GM21723 (cell line): ENCODE measurements at regions not wholly inside any gene's neighbourhood (a gene's known extent, or its start where the extent isn't known, plus 50 kb on each side); places are given as distances from the start of the nearest gene placed in this dataset.

Experiments used
- ATAC-seq: cut with Tn5 transposase; IDR thresholded peaks from one replicate; pipeline ENCODE4 v1.9.1; 2021; ENCODE audit warnings: mild to moderate bottlenecking, moderate library complexity; ENCODE audit not compliant: unreplicated experiment

DNA sequence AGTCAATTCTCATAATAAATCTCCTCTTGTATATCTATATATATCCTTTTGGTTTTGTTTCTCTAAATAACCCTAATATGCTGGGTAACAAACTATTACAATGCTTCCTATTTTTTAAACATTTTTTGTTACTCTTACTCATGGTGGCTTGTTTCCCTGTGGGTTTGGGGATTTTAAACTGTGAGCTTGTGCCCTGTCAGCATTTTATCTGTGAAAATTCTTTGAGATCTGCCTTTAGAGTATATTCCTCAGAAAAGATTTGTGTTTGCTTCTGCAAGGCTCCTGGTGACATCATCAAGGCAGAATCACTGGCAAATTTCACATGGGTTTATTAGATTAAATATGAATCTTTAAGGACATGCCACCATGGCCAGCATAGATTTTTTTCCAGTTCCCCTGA, 273.6 kb downstream of the LRFN2 start:
- no peak for ATAC-seq

DNA sequence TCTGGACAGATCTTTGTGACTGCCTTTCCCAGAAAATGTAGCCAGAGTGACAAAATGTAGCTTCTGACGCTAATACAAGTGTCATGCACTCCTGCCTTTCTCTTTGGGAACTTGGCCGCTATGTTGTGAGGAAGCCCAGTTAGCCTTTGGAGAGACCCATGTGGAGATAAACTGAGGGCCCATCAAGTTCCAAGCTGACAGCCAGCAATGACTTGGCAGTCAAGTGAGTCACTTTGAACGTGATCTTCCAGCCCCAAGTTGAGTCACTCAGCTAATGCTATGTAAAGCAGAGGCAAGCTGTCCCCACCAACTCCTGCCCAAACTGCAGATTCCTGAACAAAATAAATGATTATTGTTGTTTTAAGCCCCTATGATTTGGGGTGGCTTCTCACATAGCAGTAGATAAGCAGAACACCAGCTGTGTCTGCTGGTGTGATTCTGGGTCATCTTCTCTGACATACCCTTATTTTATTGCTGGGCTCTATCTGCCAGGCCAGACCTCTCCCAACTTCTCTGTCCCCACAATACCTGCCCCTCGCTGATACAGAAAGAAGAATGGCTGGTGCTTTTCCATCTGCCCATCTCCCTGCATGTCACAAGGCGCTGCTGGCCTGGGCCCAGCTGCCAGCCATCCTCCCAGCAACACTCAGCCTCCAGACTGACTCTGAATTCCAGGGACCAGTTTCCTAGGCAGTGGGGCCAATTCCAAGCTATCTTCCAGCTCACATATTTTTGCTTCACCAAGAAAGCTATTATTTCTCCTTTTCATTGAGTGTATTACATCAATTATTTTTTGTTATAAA, 274.8 kb downstream of the LRFN2 start:
- no peak for ATAC-seq

DNA sequence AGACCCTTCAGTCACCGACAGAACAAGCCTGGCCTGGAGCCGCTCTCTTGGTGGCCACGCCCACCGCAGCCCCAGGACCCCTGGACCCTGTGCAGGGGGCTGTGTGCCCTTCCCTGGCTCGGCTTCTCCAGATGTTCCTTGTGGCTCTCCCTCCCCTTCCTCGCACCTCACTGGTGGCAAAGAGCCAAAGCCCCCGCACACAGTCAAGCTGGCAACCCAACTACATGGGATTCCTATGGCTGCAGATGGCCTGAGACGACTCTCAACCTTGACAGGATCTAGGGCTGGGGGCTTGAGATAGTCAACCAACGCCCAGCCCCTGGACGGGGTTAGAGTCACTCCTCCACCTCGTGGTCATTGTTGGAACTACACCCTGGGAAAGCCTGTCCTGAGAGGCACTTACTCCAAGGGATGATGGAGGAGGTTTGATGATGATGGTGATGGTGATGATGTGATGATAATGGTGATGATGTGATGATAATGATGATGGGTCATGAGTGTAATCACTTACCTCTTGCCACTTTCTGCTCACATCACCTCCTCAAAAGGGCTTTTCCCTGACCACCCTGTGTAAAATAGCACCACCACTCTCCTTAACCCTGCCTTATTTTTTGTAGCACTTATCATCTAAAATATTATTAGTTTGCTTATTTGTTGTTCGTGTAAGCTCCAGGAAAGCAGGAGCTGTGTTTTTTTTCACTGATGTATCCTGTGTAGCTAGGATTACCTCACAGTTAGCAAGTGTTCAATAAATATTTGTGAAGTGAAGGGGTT, 278.4 kb downstream of the LRFN2 start:
- ATAC-seq, result no peak

DNA sequence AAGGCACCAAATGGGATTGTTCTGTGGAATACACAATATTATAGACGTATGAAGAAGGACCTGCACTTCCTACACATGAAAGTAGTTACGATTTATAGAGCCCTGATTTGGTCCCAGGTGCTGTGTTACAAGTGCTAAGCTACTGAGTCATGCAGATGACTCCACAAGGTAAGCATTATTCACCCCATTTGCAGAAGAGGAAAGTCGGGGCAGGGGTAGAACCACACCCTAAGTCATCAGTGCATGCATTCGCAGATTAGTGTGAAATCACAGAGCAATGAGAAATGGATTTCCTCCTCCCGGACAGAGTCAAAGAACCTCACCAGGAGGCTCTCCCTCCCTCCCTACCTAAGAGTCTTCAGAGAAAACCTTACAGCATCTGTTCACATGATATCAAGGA, 279.5 kb downstream of the LRFN2 start:
- ATAC-seq, result no peak

DNA sequence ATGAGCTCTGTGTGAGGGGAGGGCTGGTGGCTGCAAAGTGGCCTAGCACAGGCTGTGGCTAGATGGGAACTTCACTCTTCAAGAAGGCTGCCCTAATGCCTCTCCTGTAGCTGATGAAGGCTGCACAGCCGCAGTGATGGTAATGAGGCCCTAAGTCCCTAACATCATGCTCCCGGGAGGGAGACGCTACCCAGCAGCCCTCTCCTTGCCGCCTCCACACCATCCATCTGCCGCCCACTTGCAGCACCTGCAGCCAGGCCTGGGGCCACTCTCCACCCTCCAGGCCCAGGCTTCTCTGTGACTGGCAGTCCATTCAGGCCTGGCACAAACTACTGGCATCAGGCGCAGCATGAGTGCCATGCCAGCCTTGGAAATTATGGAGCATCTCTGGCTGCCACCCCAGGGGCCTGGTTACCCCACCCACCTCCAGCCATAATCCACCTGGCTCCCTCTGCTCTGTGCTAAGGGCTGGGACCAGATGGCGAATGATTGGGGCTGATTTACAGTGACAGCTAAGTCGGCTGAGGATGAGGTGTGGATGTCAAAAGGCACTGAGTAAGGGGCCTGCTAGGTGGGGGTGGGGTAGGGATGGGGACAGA, 284.2 kb downstream of the LRFN2 start:
- no peak for ATAC-seq

DNA sequence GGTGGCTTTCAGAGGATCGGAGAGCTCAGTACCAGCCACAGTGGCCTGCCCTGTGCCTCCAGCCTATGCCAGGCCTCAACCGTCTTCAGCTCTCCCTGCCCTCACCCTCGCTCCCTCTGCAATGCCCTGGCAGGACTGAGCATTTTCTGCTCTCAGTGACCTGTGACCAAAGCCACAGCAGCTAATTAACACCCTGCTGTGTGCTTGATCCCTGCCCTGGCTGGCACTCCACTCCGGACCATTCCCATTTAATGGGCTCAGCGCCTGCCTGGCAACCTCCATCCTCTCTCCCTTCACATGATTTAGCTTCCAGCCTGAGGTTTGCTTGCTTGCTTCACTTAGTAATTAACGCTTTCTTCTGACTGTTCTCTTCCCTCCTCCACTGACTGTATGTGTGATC, 287.5 kb downstream of the LRFN2 start:
- no peak for ATAC-seq

- ATAC-seq, result no peak
These were observed 289.0 kb downstream of the LRFN2 start for GRCh38 chr6:40298207-40298606.

DNA sequence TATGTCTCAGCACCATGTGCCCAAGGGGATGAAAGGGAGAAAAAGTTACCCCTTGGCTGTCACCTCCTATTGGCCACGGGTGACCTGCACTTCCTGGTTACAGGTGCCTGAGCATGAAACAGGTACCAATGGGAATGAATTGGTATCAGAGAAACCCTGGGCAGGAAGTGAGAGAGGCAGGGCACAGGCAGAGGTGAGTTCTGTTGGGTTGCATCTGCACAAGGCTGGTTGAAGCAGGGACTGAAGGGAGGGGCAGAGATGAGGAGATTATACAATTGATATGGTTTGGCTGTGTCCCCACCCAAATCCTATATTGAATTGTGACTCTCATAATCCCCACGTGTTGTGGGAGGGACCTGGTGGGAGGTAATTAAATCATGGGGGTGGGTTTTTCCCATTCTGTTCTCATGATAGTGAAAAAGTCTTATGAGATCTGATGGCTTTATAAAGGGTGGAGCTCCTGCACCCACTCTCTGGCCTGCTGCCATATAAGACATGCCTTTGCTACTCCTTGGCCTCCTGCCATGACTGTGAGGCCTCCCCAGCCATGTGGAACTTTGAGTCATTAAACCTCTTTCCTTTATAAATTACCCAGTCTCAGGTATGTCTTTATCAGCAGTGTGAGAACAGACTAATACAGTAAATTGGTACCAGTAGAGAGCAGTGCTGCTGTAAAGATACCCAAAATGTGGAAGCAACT, 291.8 kb downstream of the LRFN2 start:
- no peak for ATAC-seq

DNA sequence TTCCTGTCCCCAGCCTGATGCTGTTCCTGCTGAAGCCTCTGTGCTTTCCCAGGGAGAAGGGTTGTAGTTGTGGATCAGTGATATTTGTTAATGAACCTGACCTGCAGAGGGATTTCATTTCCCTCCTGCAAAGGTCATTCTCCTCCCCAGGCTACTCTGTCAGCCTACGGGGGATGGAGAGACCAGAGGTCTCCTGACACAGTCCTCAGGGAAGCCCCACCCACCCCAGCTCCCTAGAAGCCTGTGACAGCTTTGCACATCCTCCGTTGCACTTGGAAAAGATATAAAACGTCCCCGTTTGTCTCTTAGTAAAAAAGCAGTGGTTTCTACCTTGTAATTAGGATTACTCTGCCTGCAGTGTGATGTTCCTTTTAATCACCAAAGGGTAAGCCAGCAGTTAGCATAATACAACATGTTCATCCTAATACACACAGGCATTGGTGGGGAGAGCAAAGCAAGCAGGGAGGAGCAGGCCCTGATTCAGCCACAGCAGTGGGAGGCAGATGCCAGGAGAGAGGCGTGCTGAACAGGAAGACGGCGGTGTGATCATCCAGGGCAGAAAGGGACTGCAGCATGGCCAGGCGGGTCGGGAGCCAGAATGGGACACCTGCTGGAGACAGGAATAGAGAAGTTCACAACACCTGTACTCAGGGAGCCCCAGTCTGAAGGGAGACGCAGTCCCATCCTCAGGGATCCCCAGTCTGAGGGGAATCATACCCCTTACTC, 293.5 kb downstream of the LRFN2 start:
- no peak for ATAC-seq

- no peak for ATAC-seq
These were observed 294.1 kb downstream of the LRFN2 start for GRCh38 chr6:40293060-40293459.

GRCh38 chr6:40290816-40291215, 296.3 kb downstream of the LRFN2 start:
- no peak for ATAC-seq

- no peak for ATAC-seq
These were observed 298.2 kb downstream of the LRFN2 start for GRCh38 chr6:40288919-40289318.

DNA sequence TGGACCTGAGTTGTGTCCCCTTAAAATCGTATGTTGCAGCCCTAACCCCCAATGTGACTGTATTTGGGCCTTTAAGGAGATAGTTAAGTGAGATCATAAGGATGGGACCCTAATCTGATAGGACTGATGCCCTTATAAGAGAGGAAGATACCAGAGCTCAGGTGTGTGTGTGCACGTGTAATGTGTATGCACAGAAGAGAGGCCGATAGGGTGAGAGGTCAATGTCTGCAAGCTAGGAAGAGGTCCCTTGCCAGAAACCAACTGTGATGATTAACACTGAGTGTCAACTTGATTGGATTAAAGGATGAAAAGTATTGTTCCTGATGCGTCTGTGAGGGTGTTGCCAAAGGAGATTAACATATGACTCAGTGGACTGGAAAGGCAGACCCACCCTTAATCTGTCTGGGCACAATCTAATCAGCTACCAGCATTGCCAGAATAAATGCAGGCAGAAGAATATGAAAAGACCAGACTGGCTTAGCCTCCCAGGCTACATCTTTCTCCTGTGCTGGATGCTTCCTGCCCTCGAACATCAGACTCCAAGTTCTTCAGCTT, 299.8 kb downstream of the LRFN2 start:
- no peak for ATAC-seq

DNA sequence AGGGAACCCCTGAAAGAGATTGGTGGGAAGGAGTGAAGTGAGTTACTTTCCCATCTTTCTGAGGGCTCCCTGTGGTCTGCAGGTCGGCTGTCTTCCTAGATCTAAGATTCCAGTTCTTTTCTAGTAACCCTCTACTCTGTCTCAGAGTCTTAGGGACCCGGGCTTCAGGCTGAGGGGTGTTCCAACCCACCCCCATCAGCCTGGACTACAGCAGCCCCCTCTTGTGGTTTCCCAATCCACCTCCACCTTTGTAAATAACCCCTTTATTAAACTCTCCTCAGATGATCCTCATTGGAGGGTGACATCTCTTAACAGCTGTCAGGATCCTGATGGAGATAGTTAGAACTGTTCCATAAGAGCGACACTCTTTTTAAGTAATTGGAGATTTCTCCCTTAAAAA, 300.4 kb downstream of the LRFN2 start:
- no peak for ATAC-seq

DNA sequence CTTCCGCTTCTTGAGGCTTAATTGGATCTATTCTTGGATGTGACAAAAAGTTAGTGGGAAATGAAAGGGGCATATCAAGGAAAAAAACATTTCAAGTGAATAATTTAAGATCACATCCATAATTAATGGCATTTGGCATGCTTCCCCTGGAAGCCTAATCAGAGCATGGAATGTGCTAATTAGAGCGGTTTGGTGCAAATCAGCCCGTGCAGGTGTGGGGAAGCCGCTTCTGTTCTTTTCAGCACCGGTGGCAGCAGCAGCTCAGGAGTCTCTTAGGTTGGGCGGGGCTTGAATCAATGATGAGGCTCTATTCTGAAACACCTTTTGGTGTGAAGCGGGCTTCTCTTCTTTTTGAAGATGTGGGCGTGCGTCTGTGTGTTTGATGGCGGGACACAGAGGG, 301.2 kb downstream of the LRFN2 start:
- no peak for ATAC-seq

- no peak for ATAC-seq
These were observed 301.6 kb downstream of the LRFN2 start for GRCh38 chr6:40285535-40285934.

DNA sequence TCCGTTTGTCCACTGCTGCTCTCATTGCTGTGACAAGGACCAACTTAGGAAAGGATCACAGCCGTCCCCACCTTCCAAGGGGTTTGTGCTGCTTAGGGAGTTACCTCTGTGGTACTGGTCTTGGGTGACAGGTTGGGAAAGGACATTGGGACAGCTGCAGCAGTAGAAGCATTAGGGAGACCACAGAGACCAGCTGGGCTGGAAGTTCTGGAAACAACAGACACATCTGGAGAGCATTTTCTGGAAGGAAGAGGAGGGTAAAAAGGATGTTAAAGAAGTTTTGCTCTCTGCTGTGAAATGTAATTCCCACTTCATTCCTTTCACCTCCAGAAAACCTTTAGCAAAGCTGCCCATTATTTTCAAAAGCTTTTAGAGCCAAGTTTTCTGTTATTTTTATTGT, 304.2 kb downstream of the LRFN2 start:
- ATAC-seq, result no peak

- ATAC-seq, result no peak
These were observed 305.8 kb downstream of the LRFN2 start for GRCh38 chr6:40281402-40281801.

DNA sequence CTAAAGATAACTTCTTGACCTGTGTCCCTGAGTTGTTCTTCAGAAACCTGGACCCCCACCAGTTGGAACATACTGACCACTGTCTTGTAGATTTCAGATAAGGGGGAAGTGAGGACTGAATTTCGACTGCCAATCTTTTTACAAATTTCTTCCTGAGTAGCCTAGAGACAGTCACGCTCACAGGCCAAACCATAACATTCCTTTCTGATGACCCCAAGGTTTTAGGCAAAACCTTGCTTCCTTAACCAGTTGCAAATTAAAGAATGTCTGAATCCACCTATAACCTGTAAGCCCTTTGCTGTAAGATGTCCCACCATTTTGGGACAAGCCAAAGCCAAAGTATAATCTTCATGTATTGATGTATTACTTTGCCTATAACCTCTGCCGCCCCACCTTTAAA, 306.9 kb downstream of the LRFN2 start:
- ATAC-seq, result no peak

GRCh38 chr6:40276141-40276540, 311.0 kb downstream of the LRFN2 start:
- no peak for ATAC-seq
